Mesendoderm (in vitro differentiated cells): ENCODE measurements at regions not wholly inside any gene's neighbourhood (a gene's known extent, or its start where the extent isn't known, plus 50 kb on each side); places are given as distances from the start of the nearest gene placed in this dataset.

ENCODE experiments used
- DNase-seq: peaks from one replicate; pipeline ENCODE4 v3.0.0; 2013
- H2AK5ac ChIP-seq: 2 replicates; pipeline ENCODE4 v1.6.1; 2013; ENCODE audit warnings: low read length, inconsistent platforms
- H2BK120ac ChIP-seq: 2 replicates; pipeline ENCODE4 v1.6.1; 2013; ENCODE audit warnings: low read depth, mild to moderate bottlenecking, low read length, moderate library complexity, mixed read lengths
- H2BK15ac ChIP-seq: replicated peaks from 2 replicates; pipeline ENCODE4 v1.6.1; 2013; ENCODE audit warnings: low read depth, mild to moderate bottlenecking, moderate library complexity
- H2BK5ac ChIP-seq: 2 replicates; pipeline ENCODE4 v1.6.1; 2013; ENCODE audit warnings: low read length, inconsistent platforms
- H3K18ac ChIP-seq: 2 replicates; pipeline ENCODE4 v1.6.1; 2013; ENCODE audit warnings: mild to moderate bottlenecking, low read length, mixed read lengths
- H3K23ac ChIP-seq: one replicate; pipeline ENCODE4 v1.6.1; 2013; ENCODE audit warnings: low read length
- H3K27ac ChIP-seq: 2 replicates; pipeline ENCODE4 v1.5.1; 2013; ENCODE audit warnings: low read depth, mild to moderate bottlenecking, inconsistent platforms, low read length, moderate library complexity
- H3K27me3 ChIP-seq: 2 replicates; pipeline ENCODE4 v1.6.1; 2013; ENCODE audit warnings: low read length, control low read depth, mild to moderate bottlenecking, inconsistent platforms; ENCODE audit not compliant: insufficient read depth, poor library complexity
- H3K36me3 ChIP-seq: 2 replicates; pipeline ENCODE4 v1.6.1; 2013; ENCODE audit warnings: low read length, inconsistent platforms; ENCODE audit not compliant: control insufficient read depth, insufficient read depth
- H3K4ac ChIP-seq: one replicate; pipeline ENCODE4 v1.6.1; 2013; ENCODE audit warnings: low read depth, mild to moderate bottlenecking, low read length, moderate library complexity
- H3K4me1 ChIP-seq: 2 replicates; pipeline ENCODE4 v1.6.1; 2013; ENCODE audit warnings: low read depth, low read length, inconsistent platforms; ENCODE audit not compliant: control insufficient read depth
- H3K4me2 ChIP-seq: 2 replicates; pipeline ENCODE4 v1.6.1; 2013; ENCODE audit warnings: low read length
- H3K4me3 ChIP-seq: 2 replicates; pipeline ENCODE4 v1.5.1; 2013; ENCODE audit warnings: mild to moderate bottlenecking, low read length
- H3K56ac ChIP-seq: one replicate; pipeline ENCODE4 v1.6.1; 2013; ENCODE audit warnings: low read length
- H3K79me1 ChIP-seq: 2 replicates; pipeline ENCODE4 v1.6.1; 2013; ENCODE audit warnings: low read length, inconsistent platforms
- H3K79me2 ChIP-seq: 2 replicates; pipeline ENCODE4 v1.6.1; 2013; ENCODE audit warnings: mild to moderate bottlenecking, low read length; ENCODE audit not compliant: control insufficient read depth, insufficient read depth
- H3K9ac ChIP-seq: 2 replicates; pipeline ENCODE4 v1.6.1; 2013; ENCODE audit warnings: low read length, inconsistent platforms
- H4K5ac ChIP-seq: one replicate; pipeline ENCODE4 v1.6.1; 2013; ENCODE audit warnings: low read length
- H4K8ac ChIP-seq: one replicate; pipeline ENCODE4 v1.6.1; 2013; ENCODE audit warnings: low read depth, mild to moderate bottlenecking, control low read depth, low read length, moderate library complexity
- whole genome bisulfite sequencing: extraction: QIAGEN DNeasy Blood & Tissue Kit; methylation state at CpG from one replicate; pipeline ENCODE4 v1.1.7; 2013; ENCODE audit warnings: low lambda C conversion rate, missing lambda C conversion rate; ENCODE audit not compliant: insufficient coverage; ENCODE audit errors: extremely low coverage; 5-methylcytosine and 5-hydroxymethylcytosine counted together

GRCh38 chr5:35339616-35340100, 109.4 kb upstream of the PRLR start:
- no peak for DNase-seq
- H2BK15ac ChIP-seq: peak overlapping the region; percentile 79
- H4K8ac ChIP-seq: no peak overlapping the region
- peak overlapping the region; percentile 9 for H3K56ac ChIP-seq
- H3K36me3 ChIP-seq: no peaks in the 10 kb centered on the region
- H3K79me2 ChIP-seq: no peaks in the 10 kb centered on the region
- H3K4me1 ChIP-seq: peaks cover 3% of the 10 kb centered on the region
- H3K4me2 ChIP-seq: no peak overlapping the region
- H2BK5ac ChIP-seq: peak overlapping the region; percentile 47
- H3K27me3 ChIP-seq: no peaks in the 10 kb centered on the region
- H3K4me3 ChIP-seq: no peak overlapping the region
- no peaks in the 10 kb centered on the region for H3K79me1 ChIP-seq
- peak overlapping the region; percentile 81 for H3K4ac ChIP-seq
- peak overlapping the region; percentile 80 for H3K18ac ChIP-seq
- no peak overlapping the region for H4K5ac ChIP-seq
- peak overlapping the region; percentile 15 for H2AK5ac ChIP-seq
- no CpG with 5 or more reads among the region's 1 CpG for WGBS
- peak overlapping the region; percentile 35 for H2BK120ac ChIP-seq
- no peak overlapping the region for H3K23ac ChIP-seq
- no peak overlapping the region for H3K9ac ChIP-seq
- no peak overlapping the region for H3K27ac ChIP-seq

GRCh38 chr5:35339006-35339405, 108.7 kb upstream of the PRLR start:
- H2BK120ac ChIP-seq: peak overlapping the region; percentile 86
- peak overlapping the region; percentile 81 for H4K8ac ChIP-seq
- H3K79me2 ChIP-seq: no peaks in the 10 kb centered on the region
- H3K9ac ChIP-seq: no peak overlapping the region
- peak overlapping the region; percentile 95 for H3K56ac ChIP-seq
- H3K4me2 ChIP-seq: no peak overlapping the region
- no peaks in the 10 kb centered on the region for H3K27me3 ChIP-seq
- H3K27ac ChIP-seq: peak overlapping the region; percentile 95
- no peak overlapping the region for H3K4me3 ChIP-seq
- WGBS: no CpG with 5 or more reads among the region's 1 CpG
- no peak overlapping the region for H3K23ac ChIP-seq
- H3K36me3 ChIP-seq: no peaks in the 10 kb centered on the region
- H3K4ac ChIP-seq: peak overlapping the region; percentile 91
- no peak overlapping the region for H2BK15ac ChIP-seq
- H4K5ac ChIP-seq: peak overlapping the region; percentile 14
- H3K79me1 ChIP-seq: no peaks in the 10 kb centered on the region
- peaks cover 3% of the 10 kb centered on the region for H3K4me1 ChIP-seq
- no peak for DNase-seq
- peak overlapping the region; percentile 77 for H2AK5ac ChIP-seq
- peak overlapping the region; percentile 91 for H3K18ac ChIP-seq
- peak overlapping the region; percentile 100 for H2BK5ac ChIP-seq

DNA sequence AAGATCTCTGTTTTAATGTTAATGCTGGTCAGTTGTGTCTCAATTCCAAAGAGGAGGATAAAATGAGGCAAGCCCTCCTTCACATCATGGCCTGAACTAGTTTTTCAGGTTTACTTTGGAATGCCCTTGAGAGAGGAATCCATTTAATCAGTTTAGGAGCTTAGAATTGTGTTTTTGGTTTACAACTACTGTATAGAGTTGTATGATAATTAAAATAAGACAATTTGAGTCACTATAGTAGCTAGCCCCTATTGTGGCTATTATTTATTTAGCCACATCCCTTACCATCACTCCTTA, 107.8 kb upstream of the PRLR start:
- DNase-seq: peak; percentile 83
- H4K5ac ChIP-seq: no peak overlapping the region
- no peaks in the 10 kb centered on the region for H3K79me2 ChIP-seq
- H3K79me1 ChIP-seq: no peaks in the 10 kb centered on the region
- H3K4me2 ChIP-seq: no peak overlapping the region
- H3K9ac ChIP-seq: no peak overlapping the region
- H2BK15ac ChIP-seq: no peak overlapping the region
- no peak overlapping the region for H3K56ac ChIP-seq
- H2BK120ac ChIP-seq: no peak overlapping the region
- H3K4me1 ChIP-seq: peaks cover 3% of the 10 kb centered on the region
- H3K4me3 ChIP-seq: no peak overlapping the region
- H2BK5ac ChIP-seq: peak overlapping the region; percentile 28
- H4K8ac ChIP-seq: no peak overlapping the region
- no peak overlapping the region for H3K23ac ChIP-seq
- H2AK5ac ChIP-seq: no peak overlapping the region
- no peaks in the 10 kb centered on the region for H3K27me3 ChIP-seq
- H3K36me3 ChIP-seq: no peaks in the 10 kb centered on the region
- no peak overlapping the region for H3K4ac ChIP-seq
- H3K27ac ChIP-seq: peak overlapping the region; percentile 6
- no peak overlapping the region for H3K18ac ChIP-seq

- peak; percentile 98 for DNase-seq
- H3K27ac ChIP-seq: peak overlapping the region; percentile 91
These were observed 107.3 kb upstream of the PRLR start for GRCh38 chr5:35337340-35338156.

GRCh38 chr5:35336230-35336629, 105.9 kb upstream of the PRLR start:
- Histone ChIP-seq H3K79me2 (no peaks in the 10 kb centered on the region), H3K23ac (no peak overlapping the region), H3K27me3 (no peaks in the 10 kb centered on the region), H3K9ac (no peak overlapping the region), H3K27ac (no peak overlapping the region), H3K4ac (no peak overlapping the region), H3K79me1 (no peaks in the 10 kb centered on the region), H4K8ac (no peak overlapping the region), H3K56ac (no peak overlapping the region), H4K5ac (no peak overlapping the region), H3K4me2 (no peak overlapping the region), H2BK5ac (peak overlapping the region; percentile 64), H3K4me1 (peaks cover 3% of the 10 kb centered on the region), H2BK15ac (no peak overlapping the region), H2BK120ac (no peak overlapping the region), H3K4me3 (no peak overlapping the region), H2AK5ac (no peak overlapping the region), H3K18ac (no peak overlapping the region), H3K36me3 (no peaks in the 10 kb centered on the region)
- WGBS: no CpG with 5 or more reads among the region's 4 CpGs
- no peak for DNase-seq

More at GRCh38 chr5:35337340-35338156, 107.3 kb upstream of the PRLR start:
- no CpG with 5 or more reads among the region's 7 CpGs for WGBS
- Histone ChIP-seq H3K79me2 (no peaks in the 10 kb centered on the region), H4K8ac (no peak overlapping the region), H2BK15ac (no peak overlapping the region), H3K4me1 (peaks cover 3% of the 10 kb centered on the region), H3K79me1 (no peaks in the 10 kb centered on the region), H3K23ac (no peak overlapping the region), H4K5ac (peak overlapping the region; percentile 65), H3K4me3 (no peak overlapping the region), H3K36me3 (no peaks in the 10 kb centered on the region), H3K4me2 (no peak overlapping the region), H2AK5ac (no peak overlapping the region), H3K18ac (peak overlapping the region; percentile 94), H3K4ac (peak overlapping the region; percentile 70), H3K56ac (peak overlapping the region; percentile 45), H2BK5ac (peak overlapping the region; percentile 90), H3K27me3 (no peaks in the 10 kb centered on the region), H2BK120ac (peak overlapping the region; percentile 94), H3K9ac (no peak overlapping the region)
